Mesenteric fat pad (tissue), 1 donor: ENCODE measurements at regions not wholly inside any gene's neighbourhood (a gene's known extent, or its start where the extent isn't known, plus 50 kb on each side); places are given as distances from the start of the nearest gene placed in this dataset.

Source experiments
- DNase-seq: peaks from one replicate; pipeline ENCODE4 v3.0.0-alpha.2; 2020; ENCODE audit warnings: low spot score
- donor health status: DM: yes; HTN: yes; CAD: no.

GRCh38 chr20:60662307-60662706 is 589.8 kb upstream of the CDH4 start:
- no peak for DNase-seq

DNA sequence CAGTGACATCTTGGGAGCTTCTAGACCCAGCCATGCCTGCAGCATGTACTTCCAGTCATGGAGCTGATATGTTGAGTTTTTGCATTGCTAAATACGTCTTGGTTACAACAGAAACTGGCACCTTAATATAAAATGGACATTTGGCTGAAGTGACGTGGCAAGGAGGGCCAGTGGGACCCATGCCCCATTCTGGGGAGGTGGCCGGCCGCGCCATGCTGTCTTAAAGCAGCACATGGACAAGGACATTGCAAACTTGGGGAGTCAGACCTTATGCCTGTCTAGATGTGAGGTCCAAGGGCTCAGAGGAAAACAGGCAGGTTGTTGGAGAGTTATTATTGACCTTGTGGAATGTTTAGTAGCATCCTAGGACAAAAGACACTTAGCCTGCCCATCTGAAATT is 588.0 kb upstream of the CDH4 start:
- no peak for DNase-seq

DNA sequence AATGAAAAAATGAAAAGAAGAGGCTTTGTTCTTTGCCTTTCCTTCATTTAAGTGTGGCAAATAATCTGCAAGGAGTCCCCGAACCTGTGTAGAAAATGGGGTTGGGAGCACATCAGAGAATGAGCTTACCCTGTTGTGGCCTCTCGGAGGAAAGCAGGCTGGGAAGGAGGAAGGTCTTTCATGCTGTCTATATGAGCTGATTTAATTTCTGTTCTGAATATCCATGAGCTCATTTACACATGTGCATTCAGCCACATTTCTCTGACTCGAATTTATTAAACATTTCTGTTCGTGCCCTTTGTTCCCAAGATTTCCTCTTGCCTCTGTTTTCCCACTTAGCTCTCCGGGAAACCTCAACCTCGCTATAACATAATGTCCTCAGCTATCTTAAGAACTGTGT is 584.4 kb upstream of the CDH4 start:
- no peak for DNase-seq

DNA sequence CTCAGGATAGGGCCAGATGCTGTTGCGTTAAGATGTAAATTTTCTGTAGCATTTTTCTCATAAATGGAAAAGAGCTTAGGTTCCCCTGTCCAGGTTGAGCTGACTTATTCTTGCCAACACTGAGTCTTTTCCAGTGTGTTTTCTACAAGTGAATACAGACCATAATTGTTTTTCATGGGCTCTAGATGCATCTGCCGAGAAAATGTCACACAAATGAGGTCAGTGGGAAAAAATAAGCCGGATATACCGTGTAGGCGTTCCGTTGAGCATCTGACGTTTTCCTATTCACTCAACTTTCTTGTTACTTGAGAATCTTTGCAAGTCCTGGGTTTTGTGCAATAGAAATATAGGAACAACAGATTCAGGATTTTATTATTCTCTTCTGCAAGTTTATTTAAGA is 582.9 kb upstream of the CDH4 start:
- no peak for DNase-seq

GRCh38 chr20:60676011-60676410 is 576.0 kb upstream of the CDH4 start:
- DNase-seq, result no peak

DNA sequence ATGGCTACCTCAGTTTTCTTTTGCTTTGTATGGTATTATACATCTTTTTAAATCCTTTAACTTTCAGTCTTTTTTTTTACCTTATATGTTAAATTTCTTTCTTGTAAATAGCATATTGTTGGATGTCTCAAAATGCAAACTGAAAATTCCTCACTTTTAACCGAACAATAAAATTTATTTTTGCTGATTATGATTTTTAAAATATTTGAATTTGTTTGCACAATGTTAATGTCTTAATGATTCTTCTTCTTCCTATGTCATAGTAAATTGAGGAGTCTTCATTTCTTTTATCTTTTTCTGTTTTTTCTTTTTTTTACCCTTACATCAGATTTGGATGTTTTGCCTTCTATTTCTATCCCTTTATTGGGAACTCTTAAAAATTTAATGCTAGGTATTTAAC is 574.2 kb upstream of the CDH4 start:
- no peak for DNase-seq

GRCh38 chr20:60680554-60680953 is 571.5 kb upstream of the CDH4 start:
- DNase-seq, result no peak

GRCh38 chr20:60687213-60687612 is 564.8 kb upstream of the CDH4 start:
- DNase-seq, result no peak

GRCh38 chr20:60690771-60691170 is 561.3 kb upstream of the CDH4 start:
- DNase-seq, result no peak

DNA sequence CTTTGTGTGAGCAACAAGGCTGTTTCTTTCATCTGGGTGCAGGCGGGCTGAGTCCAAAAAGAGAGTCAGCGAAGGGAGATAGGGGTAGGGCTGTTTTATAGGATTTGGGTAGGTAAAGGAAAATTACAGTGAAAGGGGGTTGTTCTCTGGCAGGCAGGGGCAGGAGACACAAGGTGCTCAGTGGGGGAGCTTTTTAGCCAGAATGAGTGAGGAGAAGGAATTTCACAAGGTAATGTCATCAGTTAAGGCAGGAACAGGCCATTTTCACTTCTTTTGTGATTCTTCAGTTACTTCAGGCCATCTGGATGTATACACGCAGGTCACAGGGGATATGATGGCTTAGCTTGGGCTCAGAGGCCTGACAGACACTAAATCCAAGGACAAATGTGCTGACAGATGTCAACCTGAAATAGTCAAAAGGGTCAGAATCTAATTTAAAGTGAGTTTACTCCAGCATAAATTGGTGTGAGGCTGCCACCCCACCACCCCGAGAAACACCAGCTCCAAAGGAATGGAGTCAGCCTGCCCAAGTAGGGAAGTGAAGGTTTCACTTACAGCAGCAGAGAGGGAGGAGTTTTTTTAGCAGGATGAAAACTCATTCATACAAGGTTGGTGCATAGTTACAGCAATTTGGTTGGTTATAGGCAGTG is 560.0 kb upstream of the CDH4 start:
- no peak for DNase-seq

- DNase-seq, result no peak
Observed at GRCh38 chr20:60693496-60694133, 558.4 kb upstream of the CDH4 start.

GRCh38 chr20:60694763-60695162 is 557.3 kb upstream of the CDH4 start:
- no peak for DNase-seq

DNA sequence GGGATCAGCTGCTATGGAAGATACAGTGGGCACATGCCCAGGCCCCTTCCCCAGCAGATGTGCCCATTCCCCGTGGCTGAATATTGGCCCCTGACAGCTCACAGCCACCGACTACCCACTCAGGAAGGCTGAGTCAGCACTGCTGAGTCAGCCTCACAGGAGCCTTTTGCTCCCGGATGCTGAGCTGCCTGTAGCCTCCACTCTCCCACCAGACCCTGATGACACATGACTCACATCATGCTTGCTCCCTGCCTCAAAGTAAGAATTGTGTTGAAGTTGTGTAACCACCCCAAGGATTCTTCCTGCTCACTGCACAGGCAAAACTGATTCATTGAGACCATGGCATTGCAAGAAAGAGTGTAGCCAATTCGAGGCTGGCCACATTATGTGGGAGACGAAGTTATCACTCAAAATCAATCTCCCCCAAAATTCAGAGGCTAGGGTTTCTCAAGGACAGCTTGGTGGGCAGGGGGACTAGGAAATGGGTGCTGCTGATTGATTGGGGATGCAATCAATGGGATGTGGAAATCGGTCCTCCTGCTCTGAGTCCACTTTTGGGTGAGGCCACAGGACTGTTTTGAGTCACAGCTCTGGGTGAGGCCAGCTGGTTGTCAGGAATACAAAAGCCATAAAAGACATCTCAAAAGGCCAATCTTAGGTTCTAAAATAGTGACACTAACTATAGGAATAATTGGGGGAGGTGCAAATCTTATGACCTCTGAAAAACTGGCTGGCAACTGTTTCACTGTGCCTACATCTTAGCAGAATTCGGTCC is 556.6 kb upstream of the CDH4 start:
- no peak for DNase-seq

GRCh38 chr20:60697252-60697651 is 554.8 kb upstream of the CDH4 start:
- DNase-seq, result no peak

DNA sequence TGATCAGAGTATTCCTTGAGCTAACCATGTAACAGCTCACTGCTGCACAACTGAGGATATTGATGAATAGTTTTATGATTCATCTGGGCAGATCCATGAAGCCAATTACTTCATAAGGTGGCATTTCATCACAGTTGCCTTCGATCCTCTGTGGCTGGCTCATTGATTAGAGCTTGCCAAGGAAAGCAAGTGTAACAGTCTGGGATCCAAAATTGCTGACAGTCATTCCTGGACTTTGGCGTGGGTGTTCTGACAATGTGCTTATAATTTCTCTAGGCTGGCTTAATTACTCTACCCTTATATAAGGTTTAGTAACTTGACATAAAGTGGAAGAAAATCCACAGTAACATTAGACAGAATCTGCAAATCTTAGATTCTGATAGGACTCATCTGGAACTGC is 551.3 kb upstream of the CDH4 start:
- DNase-seq, result no peak

GRCh38 chr20:60704147-60704546 is 547.9 kb upstream of the CDH4 start:
- no peak for DNase-seq

DNA sequence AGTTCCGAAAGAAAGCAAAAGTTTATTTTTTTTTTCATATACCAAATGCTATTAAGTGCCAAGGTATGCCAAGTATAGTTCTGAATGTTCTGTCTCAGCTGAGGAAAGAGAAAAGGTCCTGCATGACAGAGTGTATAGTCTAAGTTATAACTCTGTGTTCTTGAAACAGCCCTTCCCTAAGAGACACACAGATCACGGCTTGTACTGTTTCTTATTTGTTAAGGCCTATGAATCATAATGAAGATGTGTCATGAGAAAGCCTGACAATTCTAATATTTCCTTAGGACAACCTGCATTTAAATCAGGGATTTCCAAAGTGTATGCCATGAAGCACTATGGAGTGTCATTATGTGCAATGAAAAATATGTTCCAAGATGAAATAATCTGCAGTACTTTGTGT is 538.7 kb upstream of the CDH4 start:
- DNase-seq, result no peak

- no peak for DNase-seq
Observed at GRCh38 chr20:60715172-60715571, 536.9 kb upstream of the CDH4 start.

- no peak for DNase-seq
Observed at GRCh38 chr20:60718743-60719480, 533.1 kb upstream of the CDH4 start.

DNA sequence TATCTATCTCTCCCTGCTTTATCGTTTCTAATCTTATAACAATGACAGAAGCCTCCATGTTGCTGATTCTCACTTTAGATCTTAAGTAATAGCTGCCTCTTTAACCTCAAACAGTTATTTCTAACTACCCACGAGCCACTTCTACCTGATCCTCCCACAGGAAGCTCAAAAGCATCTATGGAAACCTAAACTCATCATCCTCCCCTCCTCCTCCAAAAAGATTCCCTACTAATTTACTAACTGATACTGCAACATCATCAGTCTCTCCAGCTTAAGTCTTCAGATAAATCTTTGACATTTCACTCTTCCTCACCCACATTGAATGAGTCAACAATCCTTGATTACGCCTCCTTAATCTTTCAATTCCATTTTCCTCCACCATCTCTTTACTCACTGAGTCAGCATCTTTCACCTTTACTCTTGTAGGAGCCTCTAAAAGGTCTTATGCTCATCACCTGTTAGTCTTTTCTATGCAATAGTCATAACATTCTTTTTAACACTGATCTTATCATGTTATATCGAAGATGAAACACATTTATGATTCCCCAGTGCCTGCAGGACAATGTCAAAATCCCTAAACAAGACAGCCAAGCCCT is 526.7 kb upstream of the CDH4 start:
- DNase-seq, result no peak

DNA sequence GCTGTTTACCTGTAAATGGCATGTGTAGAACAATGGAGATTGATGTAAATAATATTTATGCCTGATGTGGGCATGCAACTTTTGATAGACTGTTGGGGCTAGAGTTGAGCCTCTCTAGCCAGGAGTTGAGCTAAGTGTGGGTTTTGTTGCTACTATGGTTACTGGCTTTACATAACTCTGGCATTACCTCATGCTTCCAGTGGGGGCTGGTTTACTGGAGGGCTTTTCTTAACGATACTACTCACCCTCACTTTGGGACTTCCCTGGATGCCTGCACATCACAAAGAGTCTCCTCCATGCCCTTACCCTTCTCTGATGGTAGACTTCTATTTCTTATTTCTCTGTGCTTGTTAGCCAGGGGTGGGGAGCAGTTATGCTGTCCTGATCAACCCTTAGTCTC is 524.6 kb upstream of the CDH4 start:
- DNase-seq, result no peak

DNA sequence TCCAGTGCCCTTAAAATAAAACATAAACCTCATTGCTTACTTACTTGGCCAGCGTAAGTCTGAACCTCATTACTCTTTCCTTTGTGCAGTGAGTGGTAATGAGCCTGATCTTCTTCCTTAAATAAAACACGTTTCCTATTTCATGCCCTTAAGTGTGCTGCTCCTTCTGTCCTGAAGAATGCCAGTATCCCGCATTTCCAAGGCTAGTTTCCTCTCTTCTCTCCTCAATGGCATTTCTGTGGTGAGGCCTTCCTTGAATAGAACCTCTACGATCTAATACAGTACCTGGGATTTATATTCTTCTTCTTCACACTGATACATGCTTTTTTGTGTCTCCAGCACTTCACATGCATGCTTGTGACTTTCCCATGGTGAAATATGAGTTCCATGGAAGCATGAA is 523.4 kb upstream of the CDH4 start:
- no peak for DNase-seq
